Iris pigment epithelial cell (primary cell): ENCODE measurements at regions not wholly inside any gene's neighbourhood (a gene's known extent, or its start where the extent isn't known, plus 50 kb on each side); places are given as distances from the start of the nearest gene placed in this dataset.

Source experiments
- DNase-seq: peaks from one replicate; pipeline ENCODE4 v3.0.0-alpha.2; 2011; ENCODE audit warnings: low read depth

DNA sequence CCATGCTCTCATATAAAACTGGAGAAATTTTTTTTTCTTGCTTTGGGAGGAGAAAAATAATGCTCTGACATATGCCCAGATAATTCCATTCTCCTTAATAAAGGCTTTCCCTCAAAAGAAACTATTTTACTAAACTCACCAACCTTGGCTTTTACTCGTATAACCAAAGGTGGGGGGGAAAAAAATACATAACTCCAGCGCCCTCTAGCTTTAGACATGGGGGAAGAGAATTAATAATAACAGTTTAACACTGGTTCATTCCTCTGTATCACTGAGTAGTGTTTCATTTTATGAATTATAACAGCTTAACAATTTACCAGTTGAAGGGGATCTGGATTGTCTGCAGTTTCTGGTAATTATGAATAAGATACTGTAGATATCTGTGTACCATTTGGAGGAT is 1226.1 kb downstream of the GRIK2 start:
- peak; percentile 2 for DNase-seq

- DNase-seq, result no peak
Observed at GRCh38 chr6:102582569-102582968, 1189.1 kb downstream of the GRIK2 start.

DNA sequence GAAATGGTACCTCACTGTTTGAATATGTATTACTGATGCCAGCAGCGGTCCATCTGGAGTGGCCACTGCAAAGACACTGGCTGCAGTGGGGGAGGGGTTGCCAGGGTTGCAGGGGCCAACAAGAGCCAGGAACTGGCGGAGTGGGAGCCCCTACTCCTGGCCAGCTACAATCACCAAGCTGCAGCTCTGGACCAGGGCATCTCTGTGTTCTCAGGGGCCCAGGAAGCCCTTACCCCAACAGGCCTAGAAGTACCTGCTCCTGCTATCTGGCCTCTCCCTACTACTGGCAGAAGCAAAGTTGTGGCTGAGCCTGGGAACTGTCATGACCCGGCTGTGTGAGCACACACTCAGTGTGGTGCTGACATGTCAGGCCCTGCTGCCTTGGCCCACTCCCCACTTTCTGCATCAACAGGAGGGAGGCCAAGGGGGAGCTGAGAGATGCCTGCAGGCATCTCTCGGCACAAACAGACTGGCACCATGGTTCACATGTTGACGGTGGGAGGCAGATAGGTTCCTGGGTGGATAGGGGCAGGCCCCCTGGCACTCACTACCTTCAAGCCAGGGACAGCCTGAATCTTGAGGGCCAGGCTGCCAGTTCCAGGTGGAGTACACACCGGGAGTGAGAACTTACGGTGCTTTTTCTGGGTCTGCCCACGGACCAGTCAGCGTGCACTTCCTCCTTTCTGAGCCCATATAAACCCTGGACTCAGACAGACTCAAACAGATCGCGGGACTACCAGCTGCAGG is 1188.0 kb downstream of the GRIK2 start:
- DNase-seq, result no peak

DNA sequence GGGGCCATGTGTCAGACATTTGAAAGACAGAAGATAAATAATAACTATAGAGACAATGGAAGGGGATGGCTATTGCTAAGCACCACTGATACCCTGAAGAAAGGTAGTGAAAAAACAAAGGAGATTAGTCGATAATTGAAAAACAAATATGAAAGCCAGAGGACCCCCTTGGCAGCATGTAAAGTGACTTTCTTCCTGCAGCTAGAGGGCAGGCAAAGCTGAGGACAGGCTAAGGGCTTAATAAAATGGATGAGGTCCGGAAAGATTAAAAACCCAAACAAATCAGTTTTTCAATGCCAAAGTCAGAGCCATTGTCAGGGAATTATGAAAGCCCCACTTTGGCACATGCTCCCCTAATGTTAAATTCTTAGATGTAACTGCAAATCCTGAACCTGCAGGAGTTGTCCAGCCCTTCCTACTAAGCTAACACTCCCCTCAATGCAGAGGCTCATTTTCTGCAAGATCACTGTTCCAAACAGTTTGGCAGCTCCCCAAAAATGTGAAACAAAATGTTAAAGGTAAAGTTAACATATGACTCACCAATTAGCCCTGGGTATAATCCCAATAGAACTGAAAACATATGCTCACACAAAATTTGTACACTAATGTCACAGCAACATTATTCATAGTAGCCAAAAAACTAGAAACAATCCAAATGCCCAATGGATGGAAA is 1177.9 kb downstream of the GRIK2 start:
- no peak for DNase-seq

GRCh38 chr6:102562713-102563112 is 1169.2 kb downstream of the GRIK2 start:
- no peak for DNase-seq

DNA sequence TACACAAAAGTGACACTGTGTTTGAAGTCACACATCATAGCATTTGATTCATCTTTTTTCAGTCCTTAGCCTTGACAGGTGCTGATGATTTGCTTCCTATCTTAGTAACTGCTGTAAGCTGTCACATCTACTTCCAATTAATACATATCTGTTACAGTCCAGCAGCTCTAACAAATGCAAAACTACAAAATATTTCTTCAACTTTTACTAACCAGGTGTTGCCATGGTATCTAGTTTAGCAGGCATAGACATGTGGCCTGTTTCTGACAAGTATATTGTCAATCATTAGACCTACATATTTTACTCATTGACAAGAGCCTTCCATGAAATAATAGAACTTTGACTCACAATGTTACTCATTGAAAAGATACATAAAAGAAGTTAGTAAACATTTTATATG is 1159.7 kb downstream of the GRIK2 start:
- no peak for DNase-seq

DNA sequence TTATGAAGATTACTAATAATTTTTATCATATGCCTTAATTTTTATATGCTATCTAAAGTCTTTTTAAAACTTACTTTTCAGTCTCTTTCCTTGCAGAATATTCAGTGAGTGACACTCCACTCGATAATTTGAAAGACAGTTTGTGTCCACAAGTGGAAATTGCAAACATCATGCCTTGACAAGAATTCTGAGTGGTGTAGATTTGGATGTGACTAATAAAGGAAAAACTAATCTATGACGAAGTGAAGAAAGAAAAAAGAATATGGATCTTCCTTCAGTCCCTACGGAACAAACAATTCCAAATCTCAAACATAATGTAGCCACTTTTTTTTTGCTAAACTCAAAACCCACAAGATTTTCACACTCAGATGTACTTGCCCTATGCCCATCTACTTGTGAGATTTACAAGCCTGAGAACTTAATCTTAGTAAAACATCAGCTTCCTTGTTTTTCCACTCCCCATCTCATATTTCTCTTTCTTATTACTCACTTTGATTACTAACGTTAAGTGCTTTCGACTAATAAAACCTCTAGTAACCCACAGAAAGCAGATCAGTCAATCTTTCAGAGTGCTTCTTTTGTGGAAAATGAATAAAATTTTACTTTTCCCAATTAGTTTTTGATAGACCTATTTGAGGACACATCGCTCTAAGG is 1155.8 kb downstream of the GRIK2 start:
- DNase-seq, result no peak

- DNase-seq, result no peak
Observed at GRCh38 chr6:102525336-102525735, 1131.8 kb downstream of the GRIK2 start.

DNA sequence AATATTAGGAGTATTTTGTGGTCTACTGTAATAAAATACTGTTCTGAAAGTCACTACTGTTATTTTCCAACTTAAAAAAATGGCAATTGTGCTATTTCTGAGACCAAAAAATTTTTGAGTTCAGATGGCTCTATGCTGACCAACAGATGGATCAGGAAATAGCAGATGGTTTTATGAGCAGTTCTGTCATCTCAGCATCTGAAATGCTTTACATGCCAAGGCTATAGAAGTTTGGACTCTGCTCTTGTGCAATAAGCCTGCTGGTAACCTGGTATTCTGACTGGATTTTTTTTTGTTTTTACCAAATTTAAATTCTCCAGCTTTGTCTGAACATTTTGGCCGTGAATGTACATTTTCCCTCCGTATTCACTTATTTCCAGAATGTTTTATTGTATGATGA is 1127.5 kb downstream of the GRIK2 start:
- DNase-seq, result no peak

- DNase-seq, result no peak
Observed at GRCh38 chr6:102517506-102517905, 1124.0 kb downstream of the GRIK2 start.

DNA sequence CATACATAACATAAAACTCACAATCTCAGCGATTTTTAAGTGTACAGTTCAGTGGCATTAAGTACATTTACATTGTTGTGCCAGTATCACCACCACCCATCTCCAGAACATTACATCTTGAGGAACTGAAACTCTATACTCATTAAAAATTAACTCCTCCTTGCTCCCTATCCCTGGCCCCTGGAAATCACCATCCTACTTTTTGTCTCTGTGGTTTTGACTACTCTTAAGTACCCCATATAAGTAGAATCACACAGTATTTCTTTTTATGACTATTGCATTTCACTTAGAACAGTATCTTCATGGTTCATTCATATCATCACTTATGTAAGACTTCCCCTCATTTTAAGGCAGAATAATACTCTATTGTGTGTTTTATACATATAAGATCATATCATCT is 1108.1 kb downstream of the GRIK2 start:
- no peak for DNase-seq

DNA sequence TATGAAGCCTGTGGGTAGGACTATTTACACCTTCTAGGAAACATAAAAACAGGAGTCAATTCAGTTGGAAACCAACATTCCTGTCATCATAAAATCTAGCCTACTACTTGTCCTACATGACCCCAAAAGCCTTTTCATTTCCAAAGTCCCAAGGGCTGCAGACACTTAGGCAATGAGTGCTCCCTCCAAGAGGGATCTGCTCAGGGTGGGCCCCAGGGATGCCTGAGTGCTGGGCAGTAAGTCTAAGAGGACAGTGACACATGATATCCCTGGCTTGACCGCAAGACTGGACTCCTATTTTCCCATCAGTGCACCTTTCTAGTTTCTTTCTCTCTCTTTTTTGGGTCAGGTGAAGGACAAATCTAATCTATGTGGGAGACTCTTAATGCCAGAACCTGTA is 1101.3 kb downstream of the GRIK2 start:
- no peak for DNase-seq

DNA sequence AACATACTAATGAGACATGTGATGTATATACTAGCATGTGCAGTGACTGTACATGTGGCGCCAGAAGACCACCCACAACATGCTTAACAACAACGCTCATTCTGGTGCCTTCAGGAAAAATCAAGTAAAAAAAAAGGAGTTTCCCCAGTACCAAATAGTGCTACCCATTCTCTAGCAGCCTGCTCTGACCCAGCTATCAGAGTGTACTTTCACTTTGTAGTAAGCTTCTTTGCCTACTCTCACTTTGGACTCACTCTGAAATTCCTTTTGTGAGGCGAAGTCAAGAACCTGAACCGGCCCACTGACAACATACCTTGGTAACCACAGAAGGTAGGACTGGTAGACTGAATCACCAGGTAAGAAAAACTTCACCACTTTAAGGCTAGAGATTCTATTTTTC is 1100.0 kb downstream of the GRIK2 start:
- no peak for DNase-seq

DNA sequence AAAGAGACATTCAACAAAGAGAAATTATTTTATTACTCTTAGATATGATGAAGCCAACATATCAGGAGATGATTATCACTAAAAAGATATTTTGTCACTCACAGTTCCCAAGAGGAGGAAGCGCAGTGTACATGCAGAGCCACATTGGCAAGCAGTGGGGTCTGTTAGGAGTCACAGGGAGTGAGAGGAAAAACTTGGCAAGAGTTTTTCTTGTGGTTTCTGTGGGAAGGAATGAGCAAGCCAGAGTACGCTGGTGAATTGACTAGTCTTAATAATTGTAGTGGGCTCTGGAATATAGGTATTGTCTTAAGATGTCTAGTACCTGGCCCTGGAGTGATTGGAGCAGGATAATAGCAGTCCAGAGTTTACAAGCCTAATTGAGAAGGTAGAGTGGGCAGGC is 1095.2 kb downstream of the GRIK2 start:
- DNase-seq, result peak; percentile 6

DNA sequence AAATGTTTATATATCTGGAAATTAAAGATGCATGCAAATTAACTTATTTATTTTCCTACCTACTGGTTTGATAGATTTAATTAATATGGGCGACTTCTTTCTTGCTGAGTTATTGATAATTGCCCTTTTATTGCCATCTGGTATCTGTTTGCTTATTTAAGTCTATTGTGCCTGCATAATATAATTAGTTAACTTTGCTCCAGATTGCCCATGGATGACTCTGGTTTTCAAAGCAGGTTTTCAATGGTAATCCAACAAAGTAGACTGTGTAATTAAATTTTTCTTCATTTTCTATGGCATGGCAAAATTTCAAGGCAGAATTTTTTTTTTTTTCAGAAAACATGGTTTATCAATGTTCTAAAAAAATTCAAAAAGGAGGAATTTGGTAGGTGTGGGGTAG is 1092.0 kb downstream of the GRIK2 start:
- no peak for DNase-seq

GRCh38 chr6:102474041-102474807 is 1080.7 kb downstream of the GRIK2 start:
- DNase-seq, result no peak

DNA sequence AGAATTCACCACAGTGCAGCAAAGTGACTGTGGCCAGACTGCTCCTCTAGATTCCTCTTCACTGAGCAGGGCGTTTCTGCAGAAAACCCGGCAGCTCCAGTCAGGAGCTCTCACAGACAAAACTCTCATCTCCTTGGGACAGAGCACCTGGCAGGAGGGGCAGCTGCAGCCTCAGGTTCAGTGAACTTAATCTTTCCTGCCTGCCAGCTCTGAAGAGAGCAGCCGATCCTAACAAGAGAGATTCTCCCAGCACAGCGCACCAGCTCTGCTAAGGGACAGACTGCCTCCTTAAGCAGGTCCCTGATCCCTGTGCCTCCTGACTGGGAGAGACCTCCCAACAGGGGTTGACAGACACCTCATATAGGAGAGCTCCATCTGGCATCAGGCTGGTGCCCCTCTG is 1065.5 kb downstream of the GRIK2 start:
- DNase-seq, result no peak

DNA sequence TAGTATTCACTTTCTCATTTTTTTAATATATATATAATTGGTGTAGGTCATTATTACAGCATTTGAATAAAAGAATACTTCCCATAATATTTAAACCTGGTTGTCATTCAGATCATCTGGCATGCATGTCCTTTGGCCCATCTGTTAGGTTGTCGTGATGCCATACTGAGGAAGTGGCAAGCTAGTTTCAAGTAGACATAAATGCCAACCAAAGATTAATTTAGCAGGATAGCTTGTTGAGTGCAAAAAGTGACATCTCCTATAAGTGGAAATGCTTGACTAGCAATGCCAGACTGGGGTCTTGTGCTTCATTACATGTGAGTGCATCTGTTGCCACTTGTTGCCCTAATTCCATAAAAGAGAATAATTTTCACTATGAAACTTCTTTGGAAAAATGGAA is 1044.7 kb downstream of the GRIK2 start:
- no peak for DNase-seq

DNA sequence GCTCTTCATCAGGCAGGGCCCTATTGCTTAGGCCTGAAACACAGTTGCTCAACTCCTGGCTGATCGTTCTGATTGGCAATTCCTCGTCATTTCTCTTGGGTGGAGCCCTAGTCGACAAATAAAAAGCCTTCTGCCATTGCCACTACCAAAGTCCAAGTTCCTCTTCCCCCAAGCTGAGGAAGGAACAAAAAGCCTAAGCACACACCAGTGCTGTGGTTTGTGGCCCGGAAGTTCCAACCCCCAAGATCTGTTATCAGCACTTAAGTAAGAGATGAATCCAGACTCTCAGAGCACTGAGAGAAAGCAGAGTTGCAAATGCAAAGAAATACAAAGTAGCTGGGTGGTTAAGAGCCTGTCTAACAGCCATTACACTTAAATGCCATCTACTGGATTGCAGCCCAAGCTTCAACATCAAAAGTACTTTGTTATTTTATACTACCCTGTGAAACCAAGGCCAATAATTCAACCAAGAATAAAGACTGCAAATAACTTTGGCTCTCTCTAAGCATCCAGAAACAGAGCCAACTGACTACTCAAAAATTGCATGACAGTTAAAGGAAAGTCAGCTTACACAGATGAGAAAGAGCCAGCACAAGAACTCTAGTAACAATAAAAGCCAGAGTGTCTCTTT is 1024.0 kb downstream of the GRIK2 start:
- no peak for DNase-seq

DNA sequence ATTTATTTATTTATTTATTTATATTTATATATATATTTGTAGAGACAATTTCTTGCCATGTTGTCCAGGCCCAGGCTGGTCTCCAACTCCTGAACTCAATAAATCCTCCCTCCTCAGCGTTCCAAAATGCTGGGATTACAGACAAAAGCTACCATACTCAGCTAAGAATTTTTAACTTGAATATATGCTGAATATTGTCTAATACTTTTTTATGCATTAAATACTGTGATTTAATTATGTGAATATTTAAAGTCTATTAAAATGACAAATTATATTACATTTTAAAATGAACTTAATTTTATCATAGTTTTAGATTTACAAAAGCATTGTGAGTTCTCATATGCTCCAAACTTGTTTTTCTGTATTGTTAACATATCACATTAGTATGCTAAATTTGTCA is 1022.4 kb downstream of the GRIK2 start:
- DNase-seq, result no peak

DNA sequence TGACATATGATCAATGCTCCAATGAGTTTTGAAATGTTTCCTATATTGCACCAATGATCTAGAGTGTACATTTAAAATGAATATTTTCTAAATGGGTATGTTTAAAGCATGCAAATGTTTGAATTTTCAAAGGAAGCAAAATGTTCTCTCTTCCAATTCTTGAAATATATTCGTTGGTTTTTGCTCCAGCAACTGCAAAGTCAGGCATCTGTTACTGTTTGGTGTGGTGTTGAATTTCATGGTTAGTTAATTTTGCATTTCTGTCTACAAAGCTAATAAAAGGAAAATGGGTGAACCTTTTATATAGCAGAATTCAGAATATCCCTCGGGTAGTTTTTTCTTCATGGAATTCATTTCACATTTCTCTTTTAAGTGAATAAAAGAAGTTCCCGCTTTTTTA is 1018.3 kb downstream of the GRIK2 start:
- no peak for DNase-seq
